ENCODE measurements at regions not wholly inside any gene's neighbourhood (a gene's known extent, or its start where the extent isn't known, plus 50 kb on each side); places are given as distances from the start of the nearest gene placed in this dataset.

GRCh38 chr15:97783240-97783639, 177.3 kb upstream of the ARRDC4 start:
- Histone ChIP-seq H2AFZ (no peak overlapping the region), H3K79me2 (no peaks in the 10 kb centered on the region), H3K9me2 (replicated peaks; ENCODE audit: insufficient read depth) (no peaks in the 10 kb centered on the region), H3K27ac (no peak overlapping the region), H4K20me1 (ENCODE audit: insufficient read depth, poor library complexity, severe bottlenecking) (no peaks in the 10 kb centered on the region), H3K4me3 (no peak overlapping the region), H3K36me3 (replicated peaks; ENCODE audit: insufficient read depth, low read depth) (no peaks in the 10 kb centered on the region), H3K4me2 (no peak overlapping the region), H3K4me1 (ENCODE audit: insufficient read depth) (no peaks in the 10 kb centered on the region), H3K27me3 (no peaks in the 10 kb centered on the region), H3K9me3 (ENCODE audit: low read depth) (no peaks in the 10 kb centered on the region)
- 90% methylated on average over 4 of the region's 4 CpGs for WGBS (ENCODE audit: low lambda C conversion rate, missing lambda C conversion rate)
- no peak for TF ChIP-seq EZH2 (IDR thresholded peaks at IDR 0.05; ENCODE audit: borderline replicate concordance)
- TF ChIP-seq CTCF (IDR thresholded peaks at IDR 0.05; ENCODE audit: poor library complexity), result no peak
- TF ChIP-seq EZH2phosphoT487 (IDR thresholded peaks at IDR 0.05; ENCODE audit: low read depth, severe bottlenecking, unreplicated experiment), result no peak
- no peak for DNase-seq (ENCODE audit: low spot score)

- Histone ChIP-seq H3K79me2 (no peaks in the 10 kb centered on the region), H3K27ac (no peak overlapping the region), H3K9me2 (replicated peaks; ENCODE audit: insufficient read depth) (no peaks in the 10 kb centered on the region), H3K27me3 (no peaks in the 10 kb centered on the region), H3K9me3 (ENCODE audit: low read depth) (no peaks in the 10 kb centered on the region), H4K20me1 (ENCODE audit: insufficient read depth, poor library complexity, severe bottlenecking) (no peaks in the 10 kb centered on the region), H2AFZ (no peak overlapping the region), H3K4me3 (no peak overlapping the region), H3K4me1 (ENCODE audit: insufficient read depth) (no peaks in the 10 kb centered on the region), H3K4me2 (no peak overlapping the region), H3K36me3 (replicated peaks; ENCODE audit: insufficient read depth, low read depth) (no peaks in the 10 kb centered on the region)
- no peak for TF ChIP-seq EZH2 (IDR thresholded peaks at IDR 0.05; ENCODE audit: borderline replicate concordance)
- DNase-seq (ENCODE audit: low spot score), result no peak
- WGBS (ENCODE audit: low lambda C conversion rate, missing lambda C conversion rate), result 85% methylated on average over 1 of the region's 1 CpG
Observed at GRCh38 chr15:97786741-97787140, 173.8 kb upstream of the ARRDC4 start.

GRCh38 chr15:97790180-97790579, 170.3 kb upstream of the ARRDC4 start:
- no peaks in the 10 kb centered on the region for H3K9me2 ChIP-seq (replicated peaks; ENCODE audit: insufficient read depth)
- H3K36me3 ChIP-seq (replicated peaks; ENCODE audit: insufficient read depth, low read depth), result no peaks in the 10 kb centered on the region
- TF ChIP-seq EZH2phosphoT487 (IDR thresholded peaks at IDR 0.05; ENCODE audit: low read depth, severe bottlenecking, unreplicated experiment), result no peak
- no peak for TF ChIP-seq EZH2 (IDR thresholded peaks at IDR 0.05; ENCODE audit: borderline replicate concordance)
- no peak for TF ChIP-seq CTCF (IDR thresholded peaks at IDR 0.05; ENCODE audit: poor library complexity)
- H4K20me1 ChIP-seq (ENCODE audit: insufficient read depth, poor library complexity, severe bottlenecking), result no peaks in the 10 kb centered on the region
- no peak overlapping the region for H3K4me2 ChIP-seq
- DNase-seq (ENCODE audit: low spot score), result no peak
- no peak overlapping the region for H2AFZ ChIP-seq
- H3K27ac ChIP-seq, result no peak overlapping the region
- no peaks in the 10 kb centered on the region for H3K27me3 ChIP-seq
- H3K4me1 ChIP-seq (ENCODE audit: insufficient read depth), result no peaks in the 10 kb centered on the region
- H3K9me3 ChIP-seq (ENCODE audit: low read depth), result no peaks in the 10 kb centered on the region
- no peak overlapping the region for H3K4me3 ChIP-seq
- H3K79me2 ChIP-seq, result no peaks in the 10 kb centered on the region

GRCh38 chr15:97791824-97792792, 168.4 kb upstream of the ARRDC4 start:
- peak overlapping the region; percentile 19 for H3K4me2 ChIP-seq
- peak; percentile 6 for DNase-seq (ENCODE audit: low spot score)
- H3K9me2 ChIP-seq (replicated peaks; ENCODE audit: insufficient read depth), result no peaks in the 10 kb centered on the region
- 54% methylated on average over 17 of the region's 17 CpGs for WGBS (ENCODE audit: low lambda C conversion rate, missing lambda C conversion rate)
- H3K27ac ChIP-seq, result no peak overlapping the region
- TF ChIP-seq CTCF (IDR thresholded peaks at IDR 0.05; ENCODE audit: poor library complexity) (no peak), EZH2 (IDR thresholded peaks at IDR 0.05; ENCODE audit: borderline replicate concordance) (no peak), EZH2phosphoT487 (IDR thresholded peaks at IDR 0.05; ENCODE audit: low read depth, severe bottlenecking, unreplicated experiment) (no peak)
- H2AFZ ChIP-seq, result no peak overlapping the region
- no peaks in the 10 kb centered on the region for H3K9me3 ChIP-seq (ENCODE audit: low read depth)
- no peaks in the 10 kb centered on the region for H3K36me3 ChIP-seq (replicated peaks; ENCODE audit: insufficient read depth, low read depth)
- no peaks in the 10 kb centered on the region for H3K27me3 ChIP-seq
- H3K4me1 ChIP-seq (ENCODE audit: insufficient read depth), result no peaks in the 10 kb centered on the region
- no peaks in the 10 kb centered on the region for H3K79me2 ChIP-seq
- H3K4me3 ChIP-seq, result no peak overlapping the region
- H4K20me1 ChIP-seq (ENCODE audit: insufficient read depth, poor library complexity, severe bottlenecking), result no peaks in the 10 kb centered on the region
